MM.1S (cell line): ENCODE measurements at regions not wholly inside any gene's neighbourhood (a gene's known extent, or its start where the extent isn't known, plus 50 kb on each side); places are given as distances from the start of the nearest gene placed in this dataset.

Experiments used
- CTCF ChIP-seq: fragments of 300-600 bp; sonication (generic); IDR thresholded peaks from 2 replicates; pipeline ENCODE4 v1.5.1; 2016; ENCODE audit warnings: antibody characterized with exemption, low read length, mixed read lengths
- EZH2 ChIP-seq: fragments of 300-600 bp; sonication (generic); optimal IDR thresholded peaks from 2 replicates; pipeline ENCODE3; 2017; ENCODE audit warnings: low read depth, mild to moderate bottlenecking, antibody characterized with exemption, low read length, mixed read lengths
- EZH2phosphoT487 ChIP-seq: fragments of 300-600 bp; sonication (generic); IDR thresholded peaks from 2 replicates; pipeline ENCODE4 v1.6.1; 2018; ENCODE audit warnings: antibody characterized with exemption, low read length

GRCh38 chr10:53127686-53128085 lies 355.1 kb upstream of the MBL2 start:
- no peak for TF ChIP-seq EZH2
- no peak for TF ChIP-seq CTCF
- no peak for TF ChIP-seq EZH2phosphoT487
